DND-41 (cell line): ENCODE measurements at regions not wholly inside any gene's neighbourhood (a gene's known extent, or its start where the extent isn't known, plus 50 kb on each side); places are given as distances from the start of the nearest gene placed in this dataset.

Experiments
- ATAC-seq: fragments of 200-7000 bp; cut with Tn5 transposase; 3 replicates; pipeline ENCODE4 v1.9.1; 2021; ENCODE audit warnings: low read depth; ENCODE audit not compliant: insufficient read depth
- DNase-seq: peaks from one replicate; pipeline ENCODE4 v3.0.0-alpha.2; 2020
- H2AFZ ChIP-seq: 2 replicates; pipeline ENCODE4 v1.6.0; 2012; ENCODE audit warnings: low read depth, low read length
- H3K27ac ChIP-seq: 2 replicates; pipeline ENCODE4 v1.5.1; 2012; ENCODE audit warnings: low read length, inconsistent platforms
- H3K27me3 ChIP-seq: fragments of 200-600 bp; sonication (generic); 2 replicates; pipeline ENCODE4 v1.6.0; 2012; ENCODE audit warnings: low read length, mild to moderate bottlenecking, inconsistent platforms; ENCODE audit not compliant: insufficient read depth, poor library complexity
- H3K36me3 ChIP-seq: 2 replicates; pipeline ENCODE4 v1.5.1; 2012; ENCODE audit warnings: low read length, inconsistent platforms; ENCODE audit not compliant: insufficient read depth
- H3K4me1 ChIP-seq: 2 replicates; pipeline ENCODE4 v1.5.1; 2012; ENCODE audit warnings: mild to moderate bottlenecking, low read length; ENCODE audit not compliant: insufficient read depth
- H3K4me2 ChIP-seq: 2 replicates; pipeline ENCODE4 v1.6.0; 2012; ENCODE audit warnings: mild to moderate bottlenecking, moderate library complexity, low read length, inconsistent platforms; ENCODE audit not compliant: insufficient read depth
- H3K4me3 ChIP-seq, 2 experiments: fragments of 200-600 bp in 1 of 2; shearing (Covaris generic) in 1 of 2; 2 replicates each; pipeline ENCODE4 v1.5.1; 2012 to 2016; ENCODE audit warnings: inconsistent platforms in 2 of 2, low read length in 2 of 2, mild to moderate bottlenecking in 2 of 2, low read depth in 1 of 2, moderate library complexity in 1 of 2
- H3K79me2 ChIP-seq: 2 replicates; pipeline ENCODE4 v1.6.0; 2012; ENCODE audit warnings: low read length, inconsistent platforms; ENCODE audit not compliant: insufficient read depth
- H3K9ac ChIP-seq: 2 replicates; pipeline ENCODE4 v1.6.0; 2012; ENCODE audit warnings: low read depth, mild to moderate bottlenecking, inconsistent platforms, low read length, moderate library complexity
- H3K9me3 ChIP-seq: 2 replicates; pipeline ENCODE4 v1.5.1; 2012; ENCODE audit warnings: low read length, moderate library complexity, mild to moderate bottlenecking, inconsistent platforms; ENCODE audit not compliant: insufficient read depth, severe bottlenecking
- H4K20me1 ChIP-seq: 2 replicates; pipeline ENCODE4 v1.6.0; 2012; ENCODE audit warnings: low read length; ENCODE audit not compliant: insufficient read depth
- EZH2 ChIP-seq: IDR thresholded peaks from 3 replicates; pipeline ENCODE4 v1.6.1; 2012; ENCODE audit warnings: borderline replicate concordance, low read depth, mild to moderate bottlenecking, moderate library complexity, low read length, inconsistent platforms; ENCODE audit not compliant: severe bottlenecking
- TF ChIP-seq, protein P1 (sequence below): IDR thresholded peaks from 2 replicates; pipeline ENCODE4 v1.5.1; 2012; ENCODE audit warnings: borderline replicate concordance, low read length, moderate library complexity, mild to moderate bottlenecking; ENCODE audit not compliant: poor library complexity, severe bottlenecking; ENCODE audit errors: extremely low read depth

DNA sequence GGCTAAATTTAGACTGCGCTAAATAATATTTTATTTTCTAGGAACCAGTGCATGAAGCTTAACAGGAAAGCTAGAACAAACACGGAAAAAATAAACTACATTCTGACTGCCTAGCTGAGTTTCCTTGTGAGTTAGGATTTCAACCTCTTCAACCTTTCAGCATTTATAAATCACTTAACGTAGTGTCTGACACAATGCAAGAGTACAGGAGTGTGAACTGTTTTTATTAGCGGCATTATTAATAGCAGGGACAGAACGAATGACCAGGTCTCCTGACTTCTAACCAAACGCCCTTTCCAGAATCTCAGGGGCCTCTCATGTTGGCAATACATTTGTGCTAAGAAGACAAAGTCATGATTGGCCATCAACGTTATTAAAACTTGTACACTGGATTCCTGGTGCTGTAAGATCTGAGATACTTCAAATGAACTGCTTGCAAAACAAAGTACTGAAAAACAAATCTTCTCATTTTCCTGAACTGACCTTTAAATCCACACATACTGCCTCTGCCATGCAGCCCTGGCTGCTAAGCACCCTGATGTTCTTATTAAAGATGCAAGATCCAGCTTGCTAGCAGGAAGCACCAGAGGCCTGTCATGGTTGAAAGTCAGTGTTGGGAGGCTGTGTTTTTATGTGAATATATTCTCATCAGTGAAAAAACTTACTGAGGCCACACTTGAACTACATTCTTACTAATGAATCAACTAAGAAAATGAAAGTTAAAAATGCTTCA is 380.4 kb upstream of the CPEB2 start:
- H3K27ac ChIP-seq, result no peak overlapping the region
- H3K9me3 ChIP-seq, result no peaks in the 10 kb centered on the region
- no peaks in the 10 kb centered on the region for H4K20me1 ChIP-seq
- TF ChIP-seq EZH2, result no peak
- TF ChIP-seq, protein P1, sequence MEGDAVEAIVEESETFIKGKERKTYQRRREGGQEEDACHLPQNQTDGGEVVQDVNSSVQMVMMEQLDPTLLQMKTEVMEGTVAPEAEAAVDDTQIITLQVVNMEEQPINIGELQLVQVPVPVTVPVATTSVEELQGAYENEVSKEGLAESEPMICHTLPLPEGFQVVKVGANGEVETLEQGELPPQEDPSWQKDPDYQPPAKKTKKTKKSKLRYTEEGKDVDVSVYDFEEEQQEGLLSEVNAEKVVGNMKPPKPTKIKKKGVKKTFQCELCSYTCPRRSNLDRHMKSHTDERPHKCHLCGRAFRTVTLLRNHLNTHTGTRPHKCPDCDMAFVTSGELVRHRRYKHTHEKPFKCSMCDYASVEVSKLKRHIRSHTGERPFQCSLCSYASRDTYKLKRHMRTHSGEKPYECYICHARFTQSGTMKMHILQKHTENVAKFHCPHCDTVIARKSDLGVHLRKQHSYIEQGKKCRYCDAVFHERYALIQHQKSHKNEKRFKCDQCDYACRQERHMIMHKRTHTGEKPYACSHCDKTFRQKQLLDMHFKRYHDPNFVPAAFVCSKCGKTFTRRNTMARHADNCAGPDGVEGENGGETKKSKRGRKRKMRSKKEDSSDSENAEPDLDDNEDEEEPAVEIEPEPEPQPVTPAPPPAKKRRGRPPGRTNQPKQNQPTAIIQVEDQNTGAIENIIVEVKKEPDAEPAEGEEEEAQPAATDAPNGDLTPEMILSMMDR, result no peak
- H2AFZ ChIP-seq, result no peak overlapping the region
- no peak overlapping the region for H3K4me2 ChIP-seq
- H3K4me3 ChIP-seq, result no peak overlapping the region
- no peak overlapping the region for H3K9ac ChIP-seq
- H3K4me1 ChIP-seq, result no peaks in the 10 kb centered on the region
- no peaks in the 10 kb centered on the region for H3K79me2 ChIP-seq
- ATAC-seq (no peak), DNase-seq (no peak)
- H3K36me3 ChIP-seq, result no peaks in the 10 kb centered on the region
- H3K27me3 ChIP-seq, result no peaks in the 10 kb centered on the region

DNA sequence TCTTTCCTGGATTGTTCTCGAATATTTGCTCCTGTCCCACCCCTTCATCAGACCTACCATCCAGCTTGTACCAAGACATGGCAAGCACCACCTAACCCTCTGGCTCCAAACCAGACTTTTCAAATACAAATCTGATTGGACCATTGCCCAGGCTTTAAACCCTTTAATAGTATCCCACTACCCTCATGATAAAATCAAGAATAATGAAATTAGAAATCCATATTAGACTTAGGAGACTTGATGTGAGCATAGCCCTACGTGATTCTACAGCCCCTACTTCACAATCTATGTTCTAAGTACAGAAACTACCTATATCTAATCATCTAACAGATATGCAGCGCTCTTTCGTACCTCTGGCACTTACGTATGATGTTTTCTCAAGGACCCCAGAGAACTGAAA is 375.2 kb upstream of the CPEB2 start:
- Histone ChIP-seq H3K9ac (no peak overlapping the region), H3K4me1 (no peaks in the 10 kb centered on the region), H3K27me3 (no peaks in the 10 kb centered on the region), H2AFZ (no peak overlapping the region), H3K27ac (no peak overlapping the region), H3K79me2 (no peaks in the 10 kb centered on the region), H3K4me2 (no peak overlapping the region), H3K9me3 (no peaks in the 10 kb centered on the region), H3K4me3 (no peak overlapping the region), H4K20me1 (no peaks in the 10 kb centered on the region), H3K36me3 (no peaks in the 10 kb centered on the region)
- no peak for ATAC-seq
- no peak for DNase-seq
- TF ChIP-seq, protein P1, result no peak
- TF ChIP-seq EZH2, result no peak

DNA sequence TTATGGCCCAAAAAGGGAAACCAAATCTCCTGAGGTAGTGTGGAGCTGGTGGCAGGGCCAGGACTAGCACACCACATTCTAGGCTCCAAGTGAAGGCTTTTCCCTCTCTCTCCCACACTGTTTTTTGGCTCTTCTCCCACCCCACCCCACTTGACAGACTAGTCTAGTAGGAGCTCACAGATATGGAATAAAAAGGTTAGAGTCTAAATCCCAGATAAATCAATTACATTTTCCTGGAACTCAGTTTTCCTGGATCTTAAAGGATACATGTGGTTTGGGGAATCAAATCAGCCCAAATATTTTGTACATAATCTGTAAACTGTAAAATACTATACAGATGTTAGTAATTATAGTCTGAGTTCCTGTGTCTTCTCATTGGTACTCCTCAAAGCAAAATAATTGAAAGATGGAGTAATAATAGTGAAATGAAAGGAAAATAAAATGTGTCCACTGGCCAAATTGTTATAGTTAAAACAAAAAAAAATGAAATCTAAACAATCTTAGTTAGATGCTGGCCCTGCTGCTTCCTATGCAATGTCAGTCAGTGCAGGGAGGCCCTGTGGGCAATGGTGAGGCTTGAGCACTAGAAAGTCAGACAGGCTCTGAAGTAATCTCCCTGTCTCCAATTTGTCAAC is 370.4 kb upstream of the CPEB2 start:
- Histone ChIP-seq H4K20me1 (no peaks in the 10 kb centered on the region), H2AFZ (no peak overlapping the region), H3K4me2 (no peak overlapping the region), H3K27ac (no peak overlapping the region), H3K4me3 (no peak overlapping the region), H3K79me2 (no peaks in the 10 kb centered on the region), H3K36me3 (no peaks in the 10 kb centered on the region), H3K9ac (no peak overlapping the region), H3K4me1 (no peaks in the 10 kb centered on the region), H3K27me3 (no peaks in the 10 kb centered on the region), H3K9me3 (no peaks in the 10 kb centered on the region)
- no peak for DNase-seq
- ATAC-seq, result no peak
- TF ChIP-seq EZH2, result no peak
- TF ChIP-seq, protein P1, result no peak
